ENCODE measurements at regions not wholly inside any gene's neighbourhood (a gene's known extent, or its start where the extent isn't known, plus 50 kb on each side); places are given as distances from the start of the nearest gene placed in this dataset.
A peak's percentile ranks its signal among the peaks of the same experiment; 100 is the strongest.

DNA sequence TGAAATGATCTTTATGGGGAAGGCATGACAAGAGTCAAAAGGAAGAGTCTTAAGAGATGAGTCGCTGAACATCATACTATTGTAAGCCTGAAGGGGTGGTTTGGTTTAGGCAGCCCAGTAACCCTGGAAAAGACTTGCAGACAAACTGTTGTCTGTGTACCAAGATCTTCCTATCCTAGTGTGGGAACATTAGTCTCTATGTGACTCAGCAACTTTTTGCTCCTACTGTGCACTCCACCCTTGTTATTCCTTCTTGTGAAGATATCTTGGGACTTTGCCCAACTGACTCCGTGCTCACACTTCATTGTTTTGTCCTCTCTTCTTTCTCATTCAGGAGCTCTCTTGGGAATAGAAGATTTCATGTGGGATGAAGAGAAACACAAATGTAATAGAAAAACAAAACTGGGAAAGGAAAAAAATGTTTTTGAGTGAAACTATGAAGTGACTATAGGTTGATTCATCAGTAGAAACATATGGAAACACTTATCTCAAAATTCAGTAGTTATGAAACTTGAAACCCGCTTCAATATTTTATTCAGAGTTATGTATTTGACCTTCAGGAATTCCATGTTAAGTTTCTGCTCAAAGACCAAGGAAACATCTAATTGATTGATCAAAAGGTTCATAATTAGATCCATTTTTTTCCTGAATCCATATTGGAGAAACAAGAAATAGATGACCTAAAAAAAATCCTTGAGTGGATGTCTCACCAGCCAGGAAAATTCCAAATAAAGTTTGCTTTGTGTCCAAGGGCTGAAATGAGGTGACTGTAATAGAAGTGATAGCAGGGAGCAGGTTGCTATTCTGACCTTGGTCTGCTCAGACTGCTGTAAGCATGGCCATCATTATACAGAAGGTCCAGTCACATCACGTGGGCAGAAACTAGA lies 67.2 kb downstream of the BTG1 start:
- POLR2A ChIA-PET, result no interaction called here
- CTCF ChIA-PET, result no interaction called here
- intact Hi-C loops (cut with micrococcal nuclease; ENCODE audit: unreplicated experiment), result no loop called here
- ATAC-seq, result no peak
- H3K9me3 ChIP-seq (ENCODE audit: control insufficient read depth, insufficient read depth, low read depth, low read length), result no peaks in the 10 kb centered on the region
- H3K36me3 ChIP-seq (ENCODE audit: control insufficient read depth, insufficient read depth, low read length), result no peaks in the 10 kb centered on the region
- in situ Hi-C loops (cut with HindIII; ENCODE audit: low pct_unique_long_range_greater_than_20kb, low sequenced_read_pairs), result no loop called here
- TF ChIP-seq REST (IDR thresholded peaks at IDR 0.05; ENCODE audit: insufficient read depth in 1 of 2, low read depth in 2 of 2, low read length in 1 of 2) (no peak), POLR2AphosphoS5 (IDR thresholded peaks at IDR 0.05; ENCODE audit: low read depth, low read length) (no peak), SIN3A (IDR thresholded peaks at IDR 0.05; ENCODE audit: borderline replicate concordance, insufficient read depth, low read depth, low read length) (no peak)
- TF ChIP-seq, protein P1, sequence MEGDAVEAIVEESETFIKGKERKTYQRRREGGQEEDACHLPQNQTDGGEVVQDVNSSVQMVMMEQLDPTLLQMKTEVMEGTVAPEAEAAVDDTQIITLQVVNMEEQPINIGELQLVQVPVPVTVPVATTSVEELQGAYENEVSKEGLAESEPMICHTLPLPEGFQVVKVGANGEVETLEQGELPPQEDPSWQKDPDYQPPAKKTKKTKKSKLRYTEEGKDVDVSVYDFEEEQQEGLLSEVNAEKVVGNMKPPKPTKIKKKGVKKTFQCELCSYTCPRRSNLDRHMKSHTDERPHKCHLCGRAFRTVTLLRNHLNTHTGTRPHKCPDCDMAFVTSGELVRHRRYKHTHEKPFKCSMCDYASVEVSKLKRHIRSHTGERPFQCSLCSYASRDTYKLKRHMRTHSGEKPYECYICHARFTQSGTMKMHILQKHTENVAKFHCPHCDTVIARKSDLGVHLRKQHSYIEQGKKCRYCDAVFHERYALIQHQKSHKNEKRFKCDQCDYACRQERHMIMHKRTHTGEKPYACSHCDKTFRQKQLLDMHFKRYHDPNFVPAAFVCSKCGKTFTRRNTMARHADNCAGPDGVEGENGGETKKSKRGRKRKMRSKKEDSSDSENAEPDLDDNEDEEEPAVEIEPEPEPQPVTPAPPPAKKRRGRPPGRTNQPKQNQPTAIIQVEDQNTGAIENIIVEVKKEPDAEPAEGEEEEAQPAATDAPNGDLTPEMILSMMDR (IDR thresholded peaks at IDR 0.05), result no peak
- no peaks in the 10 kb centered on the region for H3K27me3 ChIP-seq (ENCODE audit: control insufficient read depth, insufficient read depth, low read length)
- H3K4me1 ChIP-seq (ENCODE audit: control insufficient read depth, insufficient read depth, low read length), result peaks cover 21% of the 10 kb centered on the region
- H3K4me3 ChIP-seq (ENCODE audit: low read depth in 2 of 2, low read length in 2 of 2), result no peak overlapping the region
- peak overlapping the region; percentile 50 for H3K27ac ChIP-seq (ENCODE audit: low read length)
- no peak for DNase-seq (ENCODE audit: low read depth, low spot score)
- BruUV-seq (replicated peaks), result no TSS peak

- no peak overlapping the region; the same call in 1 of the 2 replicates for H3K27ac ChIP-seq (ENCODE audit: low read length)
- no peaks in the 10 kb centered on the region for H3K9me3 ChIP-seq (ENCODE audit: control insufficient read depth, insufficient read depth, low read depth, low read length)
- DNase-seq (ENCODE audit: low read depth, low spot score) (no peak), ATAC-seq (no peak)
- ChIA-PET POLR2A (no interaction called here), CTCF (no interaction called here)
- no TSS peak for BruUV-seq (replicated peaks)
- H3K4me1 ChIP-seq (ENCODE audit: control insufficient read depth, insufficient read depth, low read length), result peaks cover 21% of the 10 kb centered on the region
- no peak overlapping the region for H3K4me3 ChIP-seq (ENCODE audit: low read depth in 2 of 2, low read length in 2 of 2)
- H3K27me3 ChIP-seq (ENCODE audit: control insufficient read depth, insufficient read depth, low read length), result no peaks in the 10 kb centered on the region
- in situ Hi-C loops (cut with HindIII; ENCODE audit: low pct_unique_long_range_greater_than_20kb, low sequenced_read_pairs) (no loop called here), intact Hi-C loops (cut with micrococcal nuclease; ENCODE audit: unreplicated experiment) (no loop called here)
- no peaks in the 10 kb centered on the region for H3K36me3 ChIP-seq (ENCODE audit: control insufficient read depth, insufficient read depth, low read length)
- no peak for TF ChIP-seq SIN3A (IDR thresholded peaks at IDR 0.05; ENCODE audit: borderline replicate concordance, insufficient read depth, low read depth, low read length)
- TF ChIP-seq TCF7L2 (IDR thresholded peaks at IDR 0.05; ENCODE audit: low read depth, low read length), result no peak
- no peak for TF ChIP-seq REST (IDR thresholded peaks at IDR 0.05; ENCODE audit: insufficient read depth in 1 of 2, low read depth in 2 of 2, low read length in 1 of 2)
- TF ChIP-seq POLR2AphosphoS5 (IDR thresholded peaks at IDR 0.05; ENCODE audit: low read depth, low read length), result no peak
- TF ChIP-seq, protein P1 (IDR thresholded peaks at IDR 0.05), result no peak
Measured at GRCh38 chr12:92077530-92077929, 68.1 kb downstream of the BTG1 start.
